ENCODE measurements at regions not wholly inside any gene's neighbourhood (a gene's known extent, or its start where the extent isn't known, plus 50 kb on each side); places are given as distances from the start of the nearest gene placed in this dataset.

- no peak for TF ChIP-seq CTCF (IDR thresholded peaks at IDR 0.05)
- no peak for TF ChIP-seq POLR2A (IDR thresholded peaks at IDR 0.05)
Observed at GRCh38 chr11:96905663-96906062, 515.9 kb downstream of the JRKL start.

Measured in esophagus squamous epithelium (tissue), 4 donors.